BLaER1 treated with 17β-estradiol and CSF1 and Interleukin-3, amounts not matched to agents 10 nM and 100 nM (cell line): ENCODE measurements at regions not wholly inside any gene's neighbourhood (a gene's known extent, or its start where the extent isn't known, plus 50 kb on each side); places are given as distances from the start of the nearest gene placed in this dataset.

ENCODE experiments used
- H3K27ac ChIP-seq, 11 experiments: shearing (Covaris generic); formaldehyde crosslinking; 2 replicates each; pipeline ENCODE4 v1.8.1; 2022
- H3K27me3 ChIP-seq, 11 experiments: shearing (Covaris generic); formaldehyde crosslinking; 2 replicates each; pipeline ENCODE4 v1.8.1; 2022
- H3K36me3 ChIP-seq, 11 experiments: shearing (Covaris generic); formaldehyde crosslinking; 2 replicates each; pipeline ENCODE4 v1.8.1; 2022
- H3K4me1 ChIP-seq, 10 experiments: shearing (Covaris generic); formaldehyde crosslinking; 2 replicates each; pipeline ENCODE4 v1.8.1; 2022
- H3K4me2 ChIP-seq, 11 experiments: shearing (Covaris generic); formaldehyde crosslinking; 2 replicates each; pipeline ENCODE4 v1.8.1; 2022
- H3K4me3 ChIP-seq, 10 experiments: shearing (Covaris generic); formaldehyde crosslinking; 2 replicates each; pipeline ENCODE4 v1.8.1; 2022
- H3K9ac ChIP-seq, 11 experiments: shearing (Covaris generic); formaldehyde crosslinking; 2 replicates each; pipeline ENCODE4 v1.8.1; 2022
- H3K9me3 ChIP-seq, 11 experiments: shearing (Covaris generic); formaldehyde crosslinking; replicated peaks in 1 of 11; 2 replicates each; pipeline ENCODE4 v1.8.1; 2022
- H4K20me1 ChIP-seq, 11 experiments: shearing (Covaris generic); formaldehyde crosslinking; 2 replicates each; pipeline ENCODE4 v1.8.1; 2022
- Cebpa-rat ChIP-seq, 11 experiments: shearing (Covaris generic); IDR thresholded peaks; 2 replicates each; pipeline ENCODE4 v1.8.1; 2022

GRCh38 chr18:24947521-24948305, 404.3 kb downstream of the ZNF521 start:
- Histone ChIP-seq H3K4me3 (no peak overlapping the region), H3K9ac (no peak overlapping the region), H3K27me3 (no peaks in the 10 kb centered on the region), H3K27ac (no peak overlapping the region), H4K20me1 (no peaks in the 10 kb centered on the region), H3K4me2 (no peak overlapping the region), H3K9me3 (no peaks in the 10 kb centered on the region), H3K36me3 (no peaks in the 10 kb centered on the region), H3K4me1 (no peaks in the 10 kb centered on the region)
- no peak for TF ChIP-seq Cebpa-rat (IDR thresholded peaks at IDR 0.05)

DNA sequence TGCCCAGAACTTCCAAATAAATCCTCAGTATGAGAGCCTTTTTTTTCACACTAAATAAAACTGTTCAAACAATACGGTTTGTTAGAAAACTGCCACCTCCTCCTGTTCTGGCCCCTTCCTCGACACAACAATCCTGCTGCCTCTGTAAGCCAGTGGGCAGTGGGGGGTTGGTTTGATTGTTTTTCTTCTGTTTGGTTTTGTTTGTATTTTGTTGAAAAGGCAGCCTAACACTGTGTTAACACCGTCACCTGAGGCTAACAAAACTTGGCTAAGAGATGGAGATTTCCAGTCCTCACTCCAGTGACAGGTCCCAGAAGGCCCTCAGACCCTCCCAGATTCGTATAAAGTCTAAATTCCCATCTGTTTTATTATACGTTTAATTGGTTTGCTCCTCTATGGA, 402.1 kb downstream of the ZNF521 start:
- Histone ChIP-seq H3K27ac (no peak overlapping the region), H3K4me1 (no peaks in the 10 kb centered on the region), H3K9ac (no peak overlapping the region), H3K27me3 (no peaks in the 10 kb centered on the region), H3K9me3 (no peaks in the 10 kb centered on the region), H3K36me3 (no peaks in the 10 kb centered on the region), H3K4me3 (no peak overlapping the region), H4K20me1 (no peaks in the 10 kb centered on the region), H3K4me2 (no peak overlapping the region)
- no peak for TF ChIP-seq Cebpa-rat (IDR thresholded peaks at IDR 0.05)

GRCh38 chr18:24954341-24954740, 397.6 kb downstream of the ZNF521 start:
- H3K9ac ChIP-seq, result no peak overlapping the region
- no peak overlapping the region for H3K27ac ChIP-seq
- H3K9me3 ChIP-seq, result no peaks in the 10 kb centered on the region
- no peaks in the 10 kb centered on the region for H4K20me1 ChIP-seq
- no peak overlapping the region for H3K4me2 ChIP-seq
- no peak overlapping the region for H3K4me3 ChIP-seq
- H3K27me3 ChIP-seq, result no peaks in the 10 kb centered on the region
- H3K36me3 ChIP-seq, result no peaks in the 10 kb centered on the region
- TF ChIP-seq Cebpa-rat (IDR thresholded peaks at IDR 0.05), result no peak
- H3K4me1 ChIP-seq, result no peaks in the 10 kb centered on the region

DNA sequence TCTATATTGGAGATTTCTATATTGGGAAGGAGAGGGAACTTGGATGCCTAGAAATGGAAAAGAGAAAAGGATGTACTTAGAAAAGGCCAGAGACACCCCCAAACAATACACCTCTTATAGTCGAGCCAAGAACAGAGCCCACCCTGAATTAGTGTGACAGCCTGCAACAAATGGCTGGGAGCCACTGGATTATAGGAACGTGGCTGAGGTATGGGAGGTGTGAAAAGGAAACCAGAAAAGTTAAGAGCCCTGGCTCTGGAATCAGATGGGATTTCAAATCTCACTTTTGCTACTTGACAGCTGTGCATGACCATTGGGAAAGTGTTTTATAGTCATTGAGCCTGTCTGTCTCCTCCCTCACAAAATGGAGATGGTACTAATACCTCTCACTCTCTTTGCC, 394.0 kb downstream of the ZNF521 start:
- no peak overlapping the region for H3K4me3 ChIP-seq
- no peak for TF ChIP-seq Cebpa-rat (IDR thresholded peaks at IDR 0.05)
- H3K9me3 ChIP-seq, result peaks cover 0 to 8% (median 0%) of the 10 kb centered on the region in 11 experiments; a peak in 3 of 22 replicates
- no peaks in the 10 kb centered on the region for H4K20me1 ChIP-seq
- no peaks in the 10 kb centered on the region for H3K4me1 ChIP-seq
- no peaks in the 10 kb centered on the region for H3K27me3 ChIP-seq
- H3K27ac ChIP-seq, result no peak overlapping the region
- H3K36me3 ChIP-seq, result no peaks in the 10 kb centered on the region
- no peak overlapping the region for H3K9ac ChIP-seq
- no peak overlapping the region for H3K4me2 ChIP-seq

DNA sequence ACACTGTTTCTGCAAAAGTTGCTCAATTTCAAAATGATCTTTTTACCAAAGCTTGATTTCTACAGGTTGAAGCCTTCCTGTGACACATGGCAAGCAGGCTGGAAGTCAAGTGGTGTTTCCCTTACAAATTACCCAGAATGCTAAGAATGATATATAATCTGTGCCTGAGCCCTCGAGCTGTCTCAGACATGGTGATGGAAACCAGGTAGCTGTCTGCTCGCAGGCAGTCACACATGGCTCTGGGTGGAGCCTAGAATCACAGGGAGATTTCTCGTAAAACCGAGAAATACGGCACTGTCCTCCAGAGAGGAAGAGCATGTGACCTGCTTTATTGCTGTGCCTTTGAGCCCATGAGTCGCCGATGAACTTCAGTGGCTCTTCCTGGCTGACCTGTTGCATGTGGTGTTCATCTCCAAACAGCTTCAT, 392.9 kb downstream of the ZNF521 start:
- no peak for TF ChIP-seq Cebpa-rat (IDR thresholded peaks at IDR 0.05)
- H3K9ac ChIP-seq, result no peak overlapping the region
- H3K4me2 ChIP-seq, result no peak overlapping the region
- H3K27me3 ChIP-seq, result no peaks in the 10 kb centered on the region
- no peaks in the 10 kb centered on the region for H4K20me1 ChIP-seq
- H3K36me3 ChIP-seq, result no peaks in the 10 kb centered on the region
- peaks cover 0 to 8% (median 0%) of the 10 kb centered on the region in 11 experiments; a peak in 3 of 22 replicates for H3K9me3 ChIP-seq
- 0 out of 20 replicates have a peak, but pooled peaks cover 0 to under 1% (median 0%) of the 10 kb centered on the region in 10 experiments for H3K4me1 ChIP-seq
- no peak overlapping the region for H3K4me3 ChIP-seq
- H3K27ac ChIP-seq, result no peak overlapping the region

DNA sequence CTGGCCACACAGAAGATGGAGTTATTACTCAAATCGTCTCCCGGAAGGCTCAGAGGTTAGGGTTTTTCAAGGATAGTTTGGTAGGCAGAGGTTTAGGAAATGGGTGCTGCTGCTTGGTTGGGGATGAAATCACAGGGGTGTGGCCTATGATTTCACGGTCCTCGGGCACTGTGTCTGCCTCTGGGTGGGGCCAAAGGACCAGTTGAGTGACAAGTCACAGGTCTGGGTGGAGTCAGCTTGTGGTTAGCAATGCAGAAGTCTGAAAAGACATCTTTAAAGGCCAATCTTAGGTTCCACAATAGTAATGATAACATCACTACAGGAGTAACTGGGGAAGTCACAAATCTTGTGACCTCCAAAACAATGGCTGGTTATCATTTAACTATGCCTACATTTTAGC, 387.8 kb downstream of the ZNF521 start:
- peak overlapping the region in 4 of 11 experiments; percentile 12 to 31 (median 13); a peak in 3 of 22 replicates for H3K4me2 ChIP-seq
- no peak overlapping the region for H3K9ac ChIP-seq
- H3K36me3 ChIP-seq, result no peaks in the 10 kb centered on the region
- no peaks in the 10 kb centered on the region for H4K20me1 ChIP-seq
- H3K4me1 ChIP-seq, result peaks cover 0 to 11% (median 2%) of the 10 kb centered on the region in 10 experiments; a peak in 12 of 20 replicates
- no peaks in the 10 kb centered on the region for H3K27me3 ChIP-seq
- no peak for TF ChIP-seq Cebpa-rat (IDR thresholded peaks at IDR 0.05)
- peaks cover 0 to 15% (median 7%) of the 10 kb centered on the region in 11 experiments; a peak in 10 of 22 replicates for H3K9me3 ChIP-seq
- peak overlapping the region in 1 of 11 experiments; percentile 35; a peak in 1 of 22 replicates for H3K27ac ChIP-seq
- H3K4me3 ChIP-seq, result no peak overlapping the region

GRCh38 chr18:24968238-24968775, 383.7 kb downstream of the ZNF521 start:
- Histone ChIP-seq H3K4me3 (no peak overlapping the region), H3K36me3 (no peaks in the 10 kb centered on the region), H4K20me1 (no peaks in the 10 kb centered on the region), H3K9ac (no peak overlapping the region), H3K4me1 (peaks cover 0 to 17% (median 8%) of the 10 kb centered on the region in 10 experiments; a peak in 13 of 20 replicates), H3K9me3 (peaks cover 0 to 15% (median 9%) of the 10 kb centered on the region in 11 experiments; a peak in 7 of 22 replicates), H3K27me3 (no peaks in the 10 kb centered on the region), H3K4me2 (no peak overlapping the region), H3K27ac (no peak overlapping the region)
- TF ChIP-seq Cebpa-rat (IDR thresholded peaks at IDR 0.05), result no peak

DNA sequence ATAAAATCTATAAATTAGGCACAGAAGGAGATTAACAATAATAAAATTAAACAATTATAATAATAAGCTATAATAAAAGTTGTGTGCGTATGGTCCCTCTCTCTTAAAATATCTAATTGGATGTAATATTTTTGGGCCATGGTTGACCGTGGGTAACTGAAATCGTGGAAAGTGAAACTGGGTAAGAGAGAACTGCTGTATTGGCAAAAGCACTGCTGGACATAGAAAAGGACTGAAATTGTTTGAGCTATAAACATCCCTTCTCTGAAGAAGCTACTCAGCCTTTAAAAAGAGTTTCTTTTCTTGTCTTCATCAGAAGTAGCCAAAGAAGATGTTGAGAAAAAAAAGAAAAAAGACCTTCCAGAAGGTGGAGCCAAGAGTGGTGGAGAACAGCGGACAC, 379.4 kb downstream of the ZNF521 start:
- H4K20me1 ChIP-seq, result no peaks in the 10 kb centered on the region
- no peak overlapping the region for H3K9ac ChIP-seq
- peaks cover 0 to 8% (median 6%) of the 10 kb centered on the region in 10 experiments; a peak in 8 of 20 replicates for H3K4me1 ChIP-seq
- H3K27me3 ChIP-seq, result no peaks in the 10 kb centered on the region
- no peak overlapping the region for H3K27ac ChIP-seq
- H3K9me3 ChIP-seq, result peaks cover 0 to 10% (median 0%) of the 10 kb centered on the region in 11 experiments; a peak in 4 of 22 replicates
- H3K4me3 ChIP-seq, result no peak overlapping the region
- TF ChIP-seq Cebpa-rat (IDR thresholded peaks at IDR 0.05), result no peak
- no peaks in the 10 kb centered on the region for H3K36me3 ChIP-seq
- H3K4me2 ChIP-seq, result no peak overlapping the region

DNA sequence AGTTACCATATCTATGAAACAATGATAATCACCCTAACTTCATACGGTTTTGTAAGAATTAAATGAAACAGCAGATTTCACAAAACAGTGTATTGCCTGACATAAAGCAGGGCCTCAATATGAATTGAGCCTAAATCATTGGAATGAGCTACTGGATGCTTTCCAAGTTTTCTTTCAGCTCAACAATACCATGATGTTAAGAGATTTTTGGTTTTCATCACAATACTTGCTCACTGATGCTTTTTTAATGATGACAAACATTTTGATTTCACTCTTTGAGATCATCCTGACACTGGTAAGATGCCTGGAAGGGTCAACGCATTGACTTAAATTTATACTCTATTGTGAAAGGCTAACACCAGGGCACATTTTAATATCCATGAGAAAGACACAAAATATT, 377.5 kb downstream of the ZNF521 start:
- no peaks in the 10 kb centered on the region for H4K20me1 ChIP-seq
- H3K36me3 ChIP-seq, result no peaks in the 10 kb centered on the region
- H3K27ac ChIP-seq, result no peak overlapping the region
- no peak overlapping the region for H3K4me2 ChIP-seq
- peaks cover 0 to 4% (median 3%) of the 10 kb centered on the region in 10 experiments; a peak in 8 of 20 replicates for H3K4me1 ChIP-seq
- no peaks in the 10 kb centered on the region for H3K27me3 ChIP-seq
- H3K4me3 ChIP-seq, result no peak overlapping the region
- H3K9me3 ChIP-seq, result peaks cover 0 to under 1% (median 0%) of the 10 kb centered on the region in 11 experiments; a peak in 2 of 22 replicates
- no peak overlapping the region for H3K9ac ChIP-seq
- no peak for TF ChIP-seq Cebpa-rat (IDR thresholded peaks at IDR 0.05)
